ENCODE measurements at regions not wholly inside any gene's neighbourhood (a gene's known extent, or its start where the extent isn't known, plus 50 kb on each side); places are given as distances from the start of the nearest gene placed in this dataset.

DNA sequence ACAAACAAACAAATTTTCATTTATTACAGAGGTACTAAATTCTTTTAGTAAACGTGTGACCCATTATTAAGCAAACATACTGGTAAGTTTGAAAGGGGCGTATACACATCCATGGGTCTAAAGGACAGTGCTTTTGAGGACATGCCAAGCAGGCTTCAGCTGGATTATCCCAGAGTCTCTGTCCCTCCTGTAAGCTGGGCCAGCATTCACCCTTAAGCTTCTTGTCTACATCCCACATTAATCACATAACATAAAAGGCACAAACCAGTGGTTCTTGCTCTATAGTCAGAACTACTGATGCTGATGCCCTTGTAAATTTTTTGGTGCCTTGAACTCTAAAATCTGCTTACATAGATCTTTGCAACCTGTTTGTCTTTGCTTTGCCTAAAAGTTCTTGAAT lies 150.8 kb upstream of the BNIP2 start:
- TF ChIP-seq POLR2A (IDR thresholded peaks at IDR 0.05; ENCODE audit: borderline replicate concordance, extremely low read depth, insufficient read depth, insufficient read length) (no peak), EZH2 (IDR thresholded peaks at IDR 0.05) (no peak), YY1 (IDR thresholded peaks at IDR 0.05; ENCODE audit: extremely low read depth, insufficient replicate concordance, low read depth, low read length) (no peak), SRF (IDR thresholded peaks at IDR 0.05; ENCODE audit: low read depth) (no peak), FOSL1 (IDR thresholded peaks at IDR 0.05; ENCODE audit: low read depth) (no peak), TCF7L2 (IDR thresholded peaks at IDR 0.05; ENCODE audit: borderline replicate concordance, extremely low read depth, insufficient read depth, insufficient read length) (no peak), CEBPB (IDR thresholded peaks at IDR 0.05; ENCODE audit: low read depth) (no peak), SIN3A (IDR thresholded peaks at IDR 0.05; ENCODE audit: low read depth) (no peak), POLR2AphosphoS5 (IDR thresholded peaks at IDR 0.05; ENCODE audit: low read depth, low read length) (no peak), ELF1 (IDR thresholded peaks at IDR 0.05; ENCODE audit: borderline replicate concordance, low read depth) (no peak), EZH2phosphoT487 (IDR thresholded peaks at IDR 0.05; ENCODE audit: borderline replicate concordance) (no peak)
- TF ChIP-seq, protein P1, sequence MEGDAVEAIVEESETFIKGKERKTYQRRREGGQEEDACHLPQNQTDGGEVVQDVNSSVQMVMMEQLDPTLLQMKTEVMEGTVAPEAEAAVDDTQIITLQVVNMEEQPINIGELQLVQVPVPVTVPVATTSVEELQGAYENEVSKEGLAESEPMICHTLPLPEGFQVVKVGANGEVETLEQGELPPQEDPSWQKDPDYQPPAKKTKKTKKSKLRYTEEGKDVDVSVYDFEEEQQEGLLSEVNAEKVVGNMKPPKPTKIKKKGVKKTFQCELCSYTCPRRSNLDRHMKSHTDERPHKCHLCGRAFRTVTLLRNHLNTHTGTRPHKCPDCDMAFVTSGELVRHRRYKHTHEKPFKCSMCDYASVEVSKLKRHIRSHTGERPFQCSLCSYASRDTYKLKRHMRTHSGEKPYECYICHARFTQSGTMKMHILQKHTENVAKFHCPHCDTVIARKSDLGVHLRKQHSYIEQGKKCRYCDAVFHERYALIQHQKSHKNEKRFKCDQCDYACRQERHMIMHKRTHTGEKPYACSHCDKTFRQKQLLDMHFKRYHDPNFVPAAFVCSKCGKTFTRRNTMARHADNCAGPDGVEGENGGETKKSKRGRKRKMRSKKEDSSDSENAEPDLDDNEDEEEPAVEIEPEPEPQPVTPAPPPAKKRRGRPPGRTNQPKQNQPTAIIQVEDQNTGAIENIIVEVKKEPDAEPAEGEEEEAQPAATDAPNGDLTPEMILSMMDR (IDR thresholded peaks at IDR 0.05 in 2 of 3, conservative IDR thresholded peaks at IDR 0.05 in 1 of 3; ENCODE audit: borderline replicate concordance in 1 of 3, insufficient read depth in 1 of 3, low read depth in 2 of 3, low read length in 2 of 3): no peak
- TF ChIP-seq, protein P2, sequence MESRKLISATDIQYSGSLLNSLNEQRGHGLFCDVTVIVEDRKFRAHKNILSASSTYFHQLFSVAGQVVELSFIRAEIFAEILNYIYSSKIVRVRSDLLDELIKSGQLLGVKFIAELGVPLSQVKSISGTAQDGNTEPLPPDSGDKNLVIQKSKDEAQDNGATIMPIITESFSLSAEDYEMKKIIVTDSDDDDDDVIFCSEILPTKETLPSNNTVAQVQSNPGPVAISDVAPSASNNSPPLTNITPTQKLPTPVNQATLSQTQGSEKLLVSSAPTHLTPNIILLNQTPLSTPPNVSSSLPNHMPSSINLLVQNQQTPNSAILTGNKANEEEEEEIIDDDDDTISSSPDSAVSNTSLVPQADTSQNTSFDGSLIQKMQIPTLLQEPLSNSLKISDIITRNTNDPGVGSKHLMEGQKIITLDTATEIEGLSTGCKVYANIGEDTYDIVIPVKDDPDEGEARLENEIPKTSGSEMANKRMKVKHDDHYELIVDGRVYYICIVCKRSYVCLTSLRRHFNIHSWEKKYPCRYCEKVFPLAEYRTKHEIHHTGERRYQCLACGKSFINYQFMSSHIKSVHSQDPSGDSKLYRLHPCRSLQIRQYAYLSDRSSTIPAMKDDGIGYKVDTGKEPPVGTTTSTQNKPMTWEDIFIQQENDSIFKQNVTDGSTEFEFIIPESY (IDR thresholded peaks at IDR 0.05; ENCODE audit: extremely low read depth, insufficient replicate concordance, low read length): no peak
- TF ChIP-seq, protein P3, sequence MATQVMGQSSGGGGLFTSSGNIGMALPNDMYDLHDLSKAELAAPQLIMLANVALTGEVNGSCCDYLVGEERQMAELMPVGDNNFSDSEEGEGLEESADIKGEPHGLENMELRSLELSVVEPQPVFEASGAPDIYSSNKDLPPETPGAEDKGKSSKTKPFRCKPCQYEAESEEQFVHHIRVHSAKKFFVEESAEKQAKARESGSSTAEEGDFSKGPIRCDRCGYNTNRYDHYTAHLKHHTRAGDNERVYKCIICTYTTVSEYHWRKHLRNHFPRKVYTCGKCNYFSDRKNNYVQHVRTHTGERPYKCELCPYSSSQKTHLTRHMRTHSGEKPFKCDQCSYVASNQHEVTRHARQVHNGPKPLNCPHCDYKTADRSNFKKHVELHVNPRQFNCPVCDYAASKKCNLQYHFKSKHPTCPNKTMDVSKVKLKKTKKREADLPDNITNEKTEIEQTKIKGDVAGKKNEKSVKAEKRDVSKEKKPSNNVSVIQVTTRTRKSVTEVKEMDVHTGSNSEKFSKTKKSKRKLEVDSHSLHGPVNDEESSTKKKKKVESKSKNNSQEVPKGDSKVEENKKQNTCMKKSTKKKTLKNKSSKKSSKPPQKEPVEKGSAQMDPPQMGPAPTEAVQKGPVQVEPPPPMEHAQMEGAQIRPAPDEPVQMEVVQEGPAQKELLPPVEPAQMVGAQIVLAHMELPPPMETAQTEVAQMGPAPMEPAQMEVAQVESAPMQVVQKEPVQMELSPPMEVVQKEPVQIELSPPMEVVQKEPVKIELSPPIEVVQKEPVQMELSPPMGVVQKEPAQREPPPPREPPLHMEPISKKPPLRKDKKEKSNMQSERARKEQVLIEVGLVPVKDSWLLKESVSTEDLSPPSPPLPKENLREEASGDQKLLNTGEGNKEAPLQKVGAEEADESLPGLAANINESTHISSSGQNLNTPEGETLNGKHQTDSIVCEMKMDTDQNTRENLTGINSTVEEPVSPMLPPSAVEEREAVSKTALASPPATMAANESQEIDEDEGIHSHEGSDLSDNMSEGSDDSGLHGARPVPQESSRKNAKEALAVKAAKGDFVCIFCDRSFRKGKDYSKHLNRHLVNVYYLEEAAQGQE (IDR thresholded peaks at IDR 0.05; ENCODE audit: low read depth): no peak

All from HCT116 (cell line).